ENCODE measurements at regions not wholly inside any gene's neighbourhood (a gene's known extent, or its start where the extent isn't known, plus 50 kb on each side); places are given as distances from the start of the nearest gene placed in this dataset.

DNA sequence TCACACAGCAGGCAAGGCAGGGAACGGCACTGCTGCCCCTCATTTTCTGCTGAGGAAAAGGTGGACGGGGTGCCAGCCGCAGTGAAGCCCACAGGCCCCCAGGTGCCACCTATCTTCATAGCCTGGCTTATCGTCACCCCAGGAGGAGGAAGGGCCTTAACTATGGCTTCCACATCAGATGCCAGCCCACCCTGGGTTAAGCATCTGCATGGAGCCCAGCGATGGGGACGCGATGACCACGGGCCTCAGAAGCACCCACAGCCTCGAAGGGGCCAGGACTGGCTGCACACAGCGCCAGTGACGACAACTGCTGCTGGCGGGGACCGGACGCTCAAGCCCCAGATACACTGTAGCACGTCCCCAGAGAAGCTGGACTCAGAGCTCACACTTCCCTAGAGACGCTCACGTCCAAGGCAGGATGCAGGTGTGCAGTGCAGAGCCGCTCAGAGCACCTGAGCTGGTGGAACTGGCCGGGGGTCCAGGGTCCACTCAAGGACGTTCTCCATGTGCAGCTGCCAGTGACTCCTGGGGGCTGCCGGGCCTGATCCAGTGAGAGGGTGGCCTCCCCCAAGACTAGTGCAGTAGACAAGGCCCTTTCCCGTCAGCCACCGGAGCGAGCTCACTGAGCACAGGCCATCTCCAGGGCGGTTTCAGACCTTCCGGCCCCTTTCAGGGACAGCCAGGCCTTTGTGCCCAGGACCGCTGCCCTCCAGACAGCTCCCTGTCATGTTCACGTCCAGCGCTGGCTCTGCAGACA, 83.0 kb downstream of the YTHDF1 start:
- no peak overlapping the region for H3K27ac Mint-ChIP-seq
- ChIA-PET CTCF (no interaction called here), POLR2A (no interaction called here)
- no peak overlapping the region for H3K4me3 Mint-ChIP-seq
- H3K4me1 Mint-ChIP-seq: no peaks in the 10 kb centered on the region
- no peaks in the 10 kb centered on the region for H3K36me3 Mint-ChIP-seq (ENCODE audit: low read depth)
- no peak for DNase-seq
- no peaks in the 10 kb centered on the region for H3K27me3 Mint-ChIP-seq
- H3K9me3 Mint-ChIP-seq: no peaks in the 10 kb centered on the region

DNA sequence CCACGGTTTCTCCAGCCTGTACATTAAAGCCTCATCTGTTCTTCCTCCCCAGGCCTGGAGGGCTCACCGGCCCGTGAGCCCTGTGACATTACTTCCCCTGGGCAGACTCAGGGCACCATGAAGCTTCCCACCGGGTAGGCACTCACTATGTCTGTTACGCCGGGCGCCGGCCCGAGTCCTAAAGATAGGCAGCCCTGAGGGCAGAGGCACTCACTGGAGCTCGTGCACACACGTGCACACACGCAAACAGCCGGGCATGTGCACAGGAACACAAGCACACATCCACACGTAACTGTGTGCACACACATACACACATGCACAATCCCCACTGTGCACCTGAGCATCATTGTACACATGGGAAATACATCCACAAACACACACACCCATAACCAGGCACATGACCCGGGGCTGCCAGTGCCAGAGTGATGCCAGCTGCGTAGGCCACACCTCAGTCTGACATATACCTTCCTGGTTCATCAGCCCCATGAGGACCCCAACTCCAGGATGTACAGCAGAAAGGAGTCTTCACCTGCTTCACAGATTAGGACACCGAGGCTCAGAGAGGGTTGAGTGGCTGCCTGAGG, 83.7 kb downstream of the YTHDF1 start:
- no peak overlapping the region for H3K27ac Mint-ChIP-seq
- no peak for DNase-seq
- H3K27me3 Mint-ChIP-seq: no peaks in the 10 kb centered on the region
- ChIA-PET POLR2A (no interaction called here), CTCF (no interaction called here)
- H3K36me3 Mint-ChIP-seq (ENCODE audit: low read depth): no peaks in the 10 kb centered on the region
- no peak overlapping the region for H3K4me3 Mint-ChIP-seq
- H3K9me3 Mint-ChIP-seq: no peaks in the 10 kb centered on the region
- H3K4me1 Mint-ChIP-seq: no peaks in the 10 kb centered on the region

DNA sequence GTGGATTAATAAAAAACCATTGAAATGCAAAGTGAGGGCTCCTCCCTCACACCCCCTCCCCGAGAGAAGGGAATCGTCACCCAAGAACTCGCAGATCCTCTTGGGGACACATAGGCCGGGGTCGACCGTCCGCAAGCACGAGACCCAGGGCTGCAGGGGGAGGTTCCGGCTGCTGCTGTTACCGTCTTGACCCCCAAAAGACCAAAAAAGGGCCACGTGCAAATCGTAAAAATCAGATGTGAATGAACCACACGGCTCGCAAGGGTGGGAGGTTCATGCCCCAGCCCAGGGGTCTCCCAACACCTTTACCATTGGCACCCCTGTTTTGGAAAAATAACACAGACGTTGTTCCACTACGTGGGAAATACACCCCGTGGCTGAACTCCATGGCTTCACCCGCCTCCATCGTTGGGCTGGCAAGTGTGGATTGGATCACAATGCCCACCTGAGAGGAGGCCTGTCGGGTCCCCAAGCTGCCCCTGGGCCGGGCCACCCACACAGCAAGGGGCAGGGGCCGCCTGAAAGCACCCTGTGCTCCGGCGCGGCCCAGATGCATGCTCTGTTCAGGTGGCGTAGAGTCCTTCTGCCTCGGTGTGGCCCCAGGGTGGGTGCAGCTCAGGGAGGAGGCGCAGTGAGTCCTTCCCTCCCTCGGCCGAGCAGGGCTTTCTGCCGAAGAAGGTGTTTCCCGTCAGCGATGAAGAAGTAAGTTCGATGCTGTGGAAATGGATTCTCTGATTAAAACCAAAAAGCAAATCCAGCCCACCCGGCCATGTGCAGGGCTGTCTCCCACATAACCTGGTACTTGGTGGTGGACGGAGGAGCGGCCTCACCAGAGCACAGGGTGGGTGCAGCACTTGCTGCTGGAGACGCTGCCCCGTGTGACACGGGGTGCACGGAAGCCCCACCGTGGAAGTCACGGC, 85.0 kb downstream of the YTHDF1 start:
- Mint-ChIP-seq H3K9me3 (no peaks in the 10 kb centered on the region), H3K4me1 (no peaks in the 10 kb centered on the region), H3K27ac (no peak overlapping the region), H3K36me3 (ENCODE audit: low read depth) (no peaks in the 10 kb centered on the region), H3K27me3 (no peaks in the 10 kb centered on the region), H3K4me3 (no peak overlapping the region)
- ChIA-PET POLR2A (no interaction called here), CTCF (no interaction called here)
- DNase-seq: no peak

DNA sequence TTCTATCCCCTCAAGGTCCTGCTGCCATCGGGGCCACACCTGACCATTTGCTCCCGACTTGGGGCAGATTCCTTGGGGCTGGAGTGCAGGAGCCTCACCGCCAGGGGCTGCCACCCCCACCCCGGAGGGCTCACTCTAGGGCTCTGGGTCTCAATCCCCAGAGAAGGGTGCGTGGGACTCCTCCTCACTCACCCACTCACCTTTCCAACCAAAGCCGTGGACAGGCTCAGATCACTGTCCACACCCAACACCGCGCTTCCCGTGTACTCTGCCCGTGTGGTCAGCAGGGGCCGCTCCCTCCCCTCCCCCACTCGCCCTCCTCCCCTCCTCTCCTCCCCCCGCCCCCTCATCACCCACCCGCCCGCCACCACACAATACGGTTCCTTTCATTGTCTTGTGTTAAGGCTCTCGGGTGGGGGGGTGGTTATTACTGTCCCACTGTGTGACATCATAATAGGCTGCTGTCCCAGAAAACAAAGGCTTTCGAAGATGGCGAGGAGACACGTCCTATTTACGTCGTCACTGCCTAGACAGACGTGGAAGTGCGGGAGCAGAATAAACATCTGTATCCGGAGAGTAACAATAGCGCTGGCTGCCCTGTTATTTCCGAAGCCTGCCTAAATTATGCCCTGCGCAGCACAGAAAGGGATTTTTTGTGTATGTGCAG, 85.8 kb downstream of the YTHDF1 start:
- Mint-ChIP-seq H3K9me3 (no peaks in the 10 kb centered on the region), H3K27me3 (no peaks in the 10 kb centered on the region), H3K36me3 (ENCODE audit: low read depth) (no peaks in the 10 kb centered on the region), H3K27ac (no peak overlapping the region), H3K4me3 (no peak overlapping the region), H3K4me1 (no peaks in the 10 kb centered on the region)
- ChIA-PET POLR2A (no interaction called here), CTCF (no interaction called here)
- DNase-seq: no peak

DNA sequence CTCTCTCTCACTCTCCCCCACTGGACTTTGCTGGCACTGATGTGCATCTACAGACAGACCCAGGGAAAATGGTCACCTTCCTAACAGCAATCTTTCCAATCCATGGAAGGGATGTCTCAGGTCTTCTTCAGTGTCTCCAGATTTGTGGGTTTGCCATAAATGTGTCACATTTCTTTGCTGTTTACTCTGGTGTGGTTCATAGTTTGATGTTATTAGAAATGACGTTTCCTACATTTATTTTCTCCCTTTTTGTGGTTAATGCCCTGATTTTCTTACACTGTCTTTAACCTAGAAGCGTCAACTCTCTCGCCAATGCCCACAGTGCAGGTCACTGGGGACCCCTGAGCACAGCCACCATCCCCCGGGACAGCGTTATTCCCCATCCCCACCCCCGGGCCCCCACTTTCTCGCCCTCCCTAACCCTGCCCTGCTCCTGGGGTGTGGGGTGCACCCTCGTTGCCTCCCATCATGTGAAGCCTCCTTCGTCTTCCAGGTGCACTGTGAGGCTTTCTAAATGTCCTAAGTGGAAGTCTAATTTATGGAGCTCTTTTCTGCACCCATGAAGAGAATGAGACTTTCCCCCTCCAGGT, 86.5 kb downstream of the YTHDF1 start:
- no peak overlapping the region for H3K4me3 Mint-ChIP-seq

DNA sequence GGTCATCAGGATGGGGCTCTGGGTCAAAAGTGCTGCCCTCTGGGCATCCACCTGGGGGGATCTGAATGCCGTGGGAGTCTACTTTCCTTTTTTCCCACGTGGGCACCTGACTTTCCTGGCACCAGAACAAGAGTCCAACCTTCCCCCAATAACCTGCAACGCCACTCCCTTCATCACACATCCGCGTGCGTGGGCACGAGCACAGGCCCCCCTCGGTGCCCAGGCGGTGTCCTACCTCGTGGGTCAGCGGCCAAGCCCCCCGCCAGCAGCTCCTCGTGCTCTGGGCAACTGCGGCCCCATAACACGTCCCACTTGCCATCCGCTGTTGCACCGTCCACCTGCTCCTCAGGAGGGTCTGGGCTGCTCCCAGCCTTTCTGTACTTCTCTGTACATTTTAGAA, 87.0 kb downstream of the YTHDF1 start:
- Mint-ChIP-seq H3K4me3 (no peak overlapping the region), H3K9me3 (no peaks in the 10 kb centered on the region), H3K36me3 (ENCODE audit: low read depth) (no peaks in the 10 kb centered on the region), H3K27me3 (no peaks in the 10 kb centered on the region), H3K27ac (no peak overlapping the region), H3K4me1 (no peaks in the 10 kb centered on the region)
- POLR2A ChIA-PET: no interaction called here
- no peak for DNase-seq
- CTCF ChIA-PET: no interaction called here

More for the DNA sequence above, 86.5 kb downstream of the YTHDF1 start:
- no peaks in the 10 kb centered on the region for H3K36me3 Mint-ChIP-seq (ENCODE audit: low read depth)
- H3K27ac Mint-ChIP-seq: no peak overlapping the region
- H3K4me1 Mint-ChIP-seq: no peaks in the 10 kb centered on the region
- POLR2A ChIA-PET: no interaction called here
- no peaks in the 10 kb centered on the region for H3K9me3 Mint-ChIP-seq
- CTCF ChIA-PET: no interaction called here
- no peaks in the 10 kb centered on the region for H3K27me3 Mint-ChIP-seq
- DNase-seq: no peak

DNA sequence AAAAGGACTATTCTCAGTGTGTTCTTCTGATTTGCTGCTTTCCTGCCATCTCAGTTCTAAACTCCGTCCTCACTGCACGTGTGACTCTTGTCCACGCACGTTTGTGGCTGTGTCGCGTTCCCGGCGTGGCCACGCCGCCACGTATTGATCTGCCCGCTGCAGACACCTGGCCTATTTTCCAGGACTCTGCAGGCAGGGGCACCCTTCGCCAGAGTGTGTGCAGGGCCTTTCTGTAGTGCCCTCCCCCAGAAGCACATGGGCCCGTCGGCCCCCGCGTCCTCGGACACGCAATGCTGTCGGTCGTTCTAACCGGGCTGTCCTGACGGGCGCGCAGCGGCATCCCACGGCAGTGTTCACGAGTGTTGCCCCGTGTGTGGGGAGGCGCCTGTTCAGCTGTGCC, 87.6 kb downstream of the YTHDF1 start:
- ChIA-PET POLR2A (no interaction called here), CTCF (no interaction called here)
- no peaks in the 10 kb centered on the region for H3K27me3 Mint-ChIP-seq
- H3K36me3 Mint-ChIP-seq (ENCODE audit: low read depth): no peaks in the 10 kb centered on the region
- H3K4me3 Mint-ChIP-seq: no peak overlapping the region
- no peak overlapping the region for H3K27ac Mint-ChIP-seq
- H3K9me3 Mint-ChIP-seq: no peaks in the 10 kb centered on the region
- H3K4me1 Mint-ChIP-seq: no peaks in the 10 kb centered on the region
- no peak for DNase-seq

DNA sequence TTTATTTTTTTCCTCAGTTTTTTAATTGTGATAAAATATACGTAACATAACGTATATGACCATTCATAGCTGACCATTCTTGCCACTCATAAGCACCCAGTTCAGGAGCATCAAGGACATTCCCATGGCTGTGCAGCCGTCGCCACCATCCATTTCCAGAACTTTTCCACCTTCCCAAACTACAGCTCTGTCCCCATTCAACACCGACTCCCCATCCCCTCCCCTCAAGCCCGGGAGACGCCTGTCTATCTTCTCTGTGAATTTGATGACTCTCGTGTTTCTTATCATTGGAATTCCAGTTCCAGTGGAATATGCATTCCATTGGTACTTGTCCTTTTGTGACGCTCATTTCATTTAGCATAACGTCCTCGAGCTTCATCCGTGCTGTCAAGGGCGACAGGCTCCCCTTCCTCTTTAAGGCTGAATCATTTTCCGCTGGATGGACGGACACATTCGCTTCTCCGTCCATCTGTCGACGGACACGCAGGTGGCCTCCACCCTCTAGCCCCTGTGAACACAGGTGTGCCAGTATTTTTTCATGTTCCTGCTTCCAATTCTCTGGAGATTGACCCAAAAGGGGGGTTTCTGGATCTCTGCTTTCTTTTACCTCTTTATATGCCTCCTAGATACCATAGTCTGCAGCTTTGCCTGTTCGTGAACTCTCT, 88.1 kb downstream of the YTHDF1 start:
- H3K36me3 Mint-ChIP-seq (ENCODE audit: low read depth): no peaks in the 10 kb centered on the region
- DNase-seq: no peak
- ChIA-PET POLR2A (no interaction called here), CTCF (no interaction called here)
- no peak overlapping the region for H3K4me3 Mint-ChIP-seq
- no peaks in the 10 kb centered on the region for H3K27me3 Mint-ChIP-seq
- H3K4me1 Mint-ChIP-seq: no peaks in the 10 kb centered on the region
- no peak overlapping the region for H3K27ac Mint-ChIP-seq
- H3K9me3 Mint-ChIP-seq: no peaks in the 10 kb centered on the region

DNA sequence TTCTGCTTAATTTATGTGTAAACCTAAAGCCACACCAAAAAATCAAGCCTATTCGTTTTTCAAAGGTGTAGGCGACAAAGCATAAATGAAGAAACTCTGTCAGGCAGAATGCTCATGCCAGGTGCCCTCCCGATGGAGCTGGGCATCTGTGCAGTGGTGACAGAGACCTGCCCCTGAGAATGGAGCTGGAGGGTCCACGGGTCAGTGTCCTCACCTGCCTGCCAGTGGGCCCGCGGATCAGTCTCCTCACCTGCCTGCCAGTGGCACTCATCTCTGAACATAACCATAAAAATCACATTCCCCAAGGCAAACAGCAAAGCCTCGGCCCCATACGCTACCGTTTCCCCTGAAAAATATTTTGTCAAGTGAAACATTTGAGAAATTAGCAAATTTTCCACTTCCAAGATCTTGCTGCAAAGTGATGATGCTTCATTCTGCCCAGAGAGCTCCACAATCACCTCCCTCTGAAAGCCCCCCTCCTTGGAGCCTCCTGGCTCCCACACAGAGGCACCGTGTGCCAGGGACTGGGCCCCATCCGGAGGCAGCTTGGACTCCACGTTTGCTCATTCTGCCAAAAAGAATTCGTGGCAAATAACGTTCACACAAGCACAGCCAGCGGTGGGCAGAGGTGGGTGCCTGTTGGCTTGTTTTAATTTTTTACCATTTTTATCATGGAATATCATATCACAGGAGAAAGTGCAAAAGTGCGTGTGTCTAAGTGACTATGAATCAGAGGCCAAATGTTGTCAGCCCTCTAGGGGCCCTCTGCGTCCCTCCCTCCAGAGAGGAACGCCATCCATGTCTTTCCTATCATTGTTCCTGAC, 88.8 kb downstream of the YTHDF1 start:
- ChIA-PET POLR2A (no interaction called here), CTCF (no interaction called here)
- Mint-ChIP-seq H3K4me3 (no peak overlapping the region), H3K9me3 (no peaks in the 10 kb centered on the region), H3K27ac (no peak overlapping the region), H3K36me3 (ENCODE audit: low read depth) (no peaks in the 10 kb centered on the region), H3K4me1 (no peaks in the 10 kb centered on the region), H3K27me3 (no peaks in the 10 kb centered on the region)
- no peak for DNase-seq

DNA sequence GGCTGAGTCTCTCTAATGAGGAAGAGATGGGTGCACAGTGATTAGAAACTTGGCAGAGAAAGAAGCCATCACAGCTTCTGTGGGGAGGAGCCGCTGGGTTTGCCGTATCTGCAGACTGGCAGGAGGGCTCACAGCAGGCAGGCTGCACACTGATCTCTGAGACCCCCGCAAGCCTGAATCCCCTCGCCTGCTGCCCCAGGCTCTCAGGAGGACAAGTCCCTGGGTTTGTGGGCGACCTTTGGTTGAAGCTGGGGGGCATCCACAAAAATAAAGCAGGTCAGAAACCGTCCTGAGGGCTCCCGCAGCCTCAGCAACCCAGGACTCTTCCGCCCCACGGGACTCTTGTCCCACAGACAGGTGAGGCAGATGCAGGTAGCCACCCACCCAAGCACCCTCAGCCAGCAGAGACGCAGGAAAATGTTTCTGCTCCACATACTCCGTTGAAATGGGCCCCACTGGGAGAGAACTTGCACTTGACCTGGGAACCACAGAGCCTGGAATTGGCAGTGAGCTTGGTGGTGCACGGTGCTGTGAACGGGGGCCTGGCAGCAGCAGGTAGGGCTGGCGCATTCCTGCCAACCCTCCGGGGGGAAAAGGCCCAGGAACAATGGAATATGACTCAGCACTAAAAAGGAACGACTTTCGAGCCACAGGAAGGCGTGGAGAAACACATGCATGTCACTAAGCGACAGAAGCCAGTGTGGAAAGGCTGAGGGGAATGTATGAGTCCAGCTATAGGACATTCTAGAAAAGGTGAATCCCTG, 89.9 kb downstream of the YTHDF1 start:
- ChIA-PET POLR2A (no interaction called here), CTCF (no interaction called here)
- no peaks in the 10 kb centered on the region for H3K4me1 Mint-ChIP-seq
- no peaks in the 10 kb centered on the region for H3K9me3 Mint-ChIP-seq
- no peak for DNase-seq
- no peaks in the 10 kb centered on the region for H3K36me3 Mint-ChIP-seq (ENCODE audit: low read depth)
- H3K27me3 Mint-ChIP-seq: no peaks in the 10 kb centered on the region
- H3K27ac Mint-ChIP-seq: no peak overlapping the region
- H3K4me3 Mint-ChIP-seq: no peak overlapping the region

DNA sequence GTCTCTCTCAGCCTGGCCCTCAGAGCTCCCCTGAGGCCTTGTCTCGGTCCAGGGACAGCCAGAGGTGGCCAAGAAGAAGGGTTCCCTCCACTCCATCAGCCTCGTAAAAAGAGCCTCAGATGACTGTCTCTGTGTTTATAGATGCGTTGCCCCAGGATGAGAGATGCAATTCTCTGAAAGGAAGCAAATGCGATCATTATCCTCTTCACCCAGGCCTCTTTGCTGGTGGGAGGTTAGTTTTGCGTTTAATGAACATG, 90.4 kb downstream of the YTHDF1 start:
- no peak overlapping the region for H3K27ac Mint-ChIP-seq

More for the DNA sequence above, 90.4 kb downstream of the YTHDF1 start:
- no peak for DNase-seq
- Mint-ChIP-seq H3K9me3 (no peaks in the 10 kb centered on the region), H3K4me1 (no peaks in the 10 kb centered on the region), H3K27me3 (no peaks in the 10 kb centered on the region), H3K4me3 (no peak overlapping the region), H3K36me3 (ENCODE audit: low read depth) (no peaks in the 10 kb centered on the region)
- ChIA-PET POLR2A (no interaction called here), CTCF (no interaction called here)
